ENCODE measurements at regions not wholly inside any gene's neighbourhood (a gene's known extent, or its start where the extent isn't known, plus 50 kb on each side); places are given as distances from the start of the nearest gene placed in this dataset.

DNA sequence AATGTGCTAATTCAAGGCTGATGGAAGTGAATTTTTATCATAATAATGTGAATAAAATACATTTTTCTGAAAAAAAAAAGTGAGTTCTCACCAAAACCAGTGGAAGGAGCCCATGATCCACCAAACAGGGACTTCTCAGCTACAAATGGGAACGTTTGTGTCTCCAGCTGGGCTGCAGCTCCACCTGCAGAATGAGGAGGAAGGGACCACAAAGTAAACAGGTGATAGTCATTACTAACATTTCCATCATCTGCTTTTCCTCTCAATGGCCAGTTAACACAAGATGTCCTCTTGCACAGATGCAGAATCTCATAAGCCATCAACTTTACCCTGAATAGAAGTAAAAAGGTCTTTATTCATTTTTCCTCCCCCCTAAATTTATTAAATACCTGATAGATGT lies 246.2 kb downstream of the MRPL39 start:
- Histone ChIP-seq H3K36me3 (ENCODE audit: insufficient read depth, low read length) (no peaks in the 10 kb centered on the region), H3K9me3 (ENCODE audit: insufficient read depth, low read depth, low read length) (no peaks in the 10 kb centered on the region), H3K27ac (ENCODE audit: low read depth, low read length) (no peak overlapping the region), H3K27me3 (ENCODE audit: insufficient read depth, low read length) (no peaks in the 10 kb centered on the region), H3K4me1 (ENCODE audit: insufficient read depth, low read length) (no peaks in the 10 kb centered on the region), H3K9ac (ENCODE audit: low read depth, low read length) (no peak overlapping the region), H3K4me3 (ENCODE audit: low read length) (no peak overlapping the region)
- 39% methylated on average over 1 of the region's 1 CpG for WGBS

DNA sequence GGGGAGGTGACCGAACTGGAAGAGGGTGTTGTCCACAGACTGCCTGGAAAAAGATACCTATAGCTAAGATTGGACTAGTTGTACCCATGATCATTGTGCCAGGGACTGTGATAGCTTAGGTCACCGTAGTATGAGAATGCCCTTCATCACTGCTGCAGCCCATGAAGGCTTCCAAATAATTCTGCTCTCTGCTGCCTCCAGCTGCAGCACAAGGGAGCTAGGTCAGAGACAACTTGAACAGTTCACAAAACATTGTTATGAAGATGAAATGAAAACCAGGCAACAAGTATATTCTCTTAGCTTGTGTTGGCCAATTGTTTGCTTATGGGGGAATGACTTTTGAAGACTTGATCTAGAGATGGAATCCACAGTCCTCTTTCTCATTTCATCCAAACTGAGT lies 246.7 kb downstream of the MRPL39 start:
- no peaks in the 10 kb centered on the region for H3K4me1 ChIP-seq (ENCODE audit: insufficient read depth, low read length)
- no peak overlapping the region for H3K4me3 ChIP-seq (ENCODE audit: low read length)
- H3K9me3 ChIP-seq (ENCODE audit: insufficient read depth, low read depth, low read length) = no peaks in the 10 kb centered on the region
- H3K27me3 ChIP-seq (ENCODE audit: insufficient read depth, low read length) = no peaks in the 10 kb centered on the region
- H3K9ac ChIP-seq (ENCODE audit: low read depth, low read length) = no peak overlapping the region
- no peaks in the 10 kb centered on the region for H3K36me3 ChIP-seq (ENCODE audit: insufficient read depth, low read length)
- H3K27ac ChIP-seq (ENCODE audit: low read depth, low read length) = no peak overlapping the region
- WGBS = 88% methylated on average over 2 of the region's 2 CpGs

DNA sequence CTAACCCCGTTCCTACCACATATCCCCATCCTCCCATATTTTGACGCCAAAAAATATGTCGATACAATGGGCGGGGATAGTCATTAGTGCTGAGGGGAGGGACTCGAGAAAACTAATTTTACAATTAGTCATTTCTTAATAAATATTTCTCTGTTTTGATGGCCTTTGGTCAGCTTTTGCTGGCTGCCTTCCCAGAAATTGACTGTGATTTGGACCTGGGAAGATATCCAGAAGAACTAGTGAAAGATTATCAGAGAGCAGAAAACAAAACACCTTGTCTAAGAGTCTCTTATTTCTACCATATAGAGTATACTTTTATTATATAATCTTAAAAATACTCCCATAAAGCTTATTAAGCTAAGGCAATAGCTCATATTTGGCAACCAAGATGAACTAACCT lies 247.6 kb downstream of the MRPL39 start:
- WGBS = 98% methylated on average over 4 of the region's 5 CpGs
- H3K4me3 ChIP-seq (ENCODE audit: low read length) = no peak overlapping the region
- H3K9me3 ChIP-seq (ENCODE audit: insufficient read depth, low read depth, low read length) = no peaks in the 10 kb centered on the region
- no peak overlapping the region for H3K27ac ChIP-seq (ENCODE audit: low read depth, low read length)
- H3K36me3 ChIP-seq (ENCODE audit: insufficient read depth, low read length) = no peaks in the 10 kb centered on the region
- no peaks in the 10 kb centered on the region for H3K27me3 ChIP-seq (ENCODE audit: insufficient read depth, low read length)
- H3K4me1 ChIP-seq (ENCODE audit: insufficient read depth, low read length) = no peaks in the 10 kb centered on the region
- H3K9ac ChIP-seq (ENCODE audit: low read depth, low read length) = no peak overlapping the region

DNA sequence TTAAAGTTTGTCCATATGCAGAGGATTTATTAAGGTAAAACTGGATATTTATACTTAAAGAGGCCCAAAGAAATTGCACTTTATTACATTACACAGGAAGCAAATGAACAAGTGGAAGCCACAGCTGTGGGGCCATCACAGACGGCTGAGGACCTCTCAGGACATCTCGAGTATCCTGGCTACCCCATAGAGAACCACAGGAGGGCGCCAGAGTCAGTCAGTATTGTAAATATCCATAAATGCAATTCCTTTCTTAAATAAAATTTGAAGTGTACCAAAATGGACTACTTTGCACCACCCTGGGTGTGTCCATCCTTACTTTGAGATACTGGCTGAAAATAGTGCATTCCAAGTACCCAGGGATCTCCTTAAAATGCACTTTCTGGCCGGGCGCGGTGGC lies 257.2 kb downstream of the MRPL39 start:
- Histone ChIP-seq H3K9ac (ENCODE audit: low read depth, low read length) (no peak overlapping the region), H3K4me1 (ENCODE audit: insufficient read depth, low read length) (no peaks in the 10 kb centered on the region), H3K27ac (ENCODE audit: low read depth, low read length) (no peak overlapping the region), H3K4me3 (ENCODE audit: low read length) (no peak overlapping the region), H3K27me3 (ENCODE audit: insufficient read depth, low read length) (no peaks in the 10 kb centered on the region), H3K9me3 (ENCODE audit: insufficient read depth, low read depth, low read length) (no peaks in the 10 kb centered on the region), H3K36me3 (ENCODE audit: insufficient read depth, low read length) (no peaks in the 10 kb centered on the region)
- 83% methylated on average over 5 of the region's 6 CpGs for WGBS

DNA sequence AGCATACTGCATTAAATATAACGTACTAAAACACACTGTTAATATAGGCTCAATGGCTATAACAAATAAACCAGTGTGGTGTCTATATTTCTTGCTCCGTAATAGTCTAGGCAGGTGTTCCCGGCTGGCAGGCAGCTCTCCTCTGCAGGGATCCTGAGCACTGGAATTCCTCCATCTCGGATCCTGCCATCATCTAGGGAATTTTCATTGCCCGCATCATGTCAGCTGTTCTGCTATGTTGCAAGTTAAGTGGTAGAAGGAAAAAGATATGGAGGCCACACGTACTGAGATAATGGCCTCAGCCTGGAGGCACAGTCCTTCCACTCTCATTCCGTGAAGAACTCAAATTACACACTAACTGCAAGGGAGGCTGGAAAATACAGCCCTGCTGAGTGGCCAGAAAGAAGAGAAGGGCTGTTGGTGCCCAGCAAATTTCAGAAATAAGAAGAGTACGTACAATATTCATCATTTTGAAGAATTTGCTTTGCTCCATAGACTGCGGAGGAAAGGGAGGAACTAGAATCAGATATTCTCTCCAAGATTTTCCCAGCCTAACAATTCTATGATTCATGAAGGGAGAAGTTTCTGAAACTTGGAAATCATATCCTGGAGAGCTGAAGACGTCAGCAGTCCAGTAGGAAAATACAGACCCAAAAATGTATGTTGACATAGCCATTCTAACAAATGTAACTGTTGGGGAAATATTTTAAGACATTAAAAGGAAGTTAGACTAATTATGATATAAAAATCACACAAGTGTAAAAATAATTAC lies 263.3 kb downstream of the MRPL39 start:
- no peaks in the 10 kb centered on the region for H3K27me3 ChIP-seq (ENCODE audit: insufficient read depth, low read length)
- WGBS = 95% methylated on average over 10 of the region's 10 CpGs
- H3K27ac ChIP-seq (ENCODE audit: low read depth, low read length) = no peak overlapping the region
- no peak overlapping the region for H3K4me3 ChIP-seq (ENCODE audit: low read length)
- no peaks in the 10 kb centered on the region for H3K9me3 ChIP-seq (ENCODE audit: insufficient read depth, low read depth, low read length)
- no peaks in the 10 kb centered on the region for H3K36me3 ChIP-seq (ENCODE audit: insufficient read depth, low read length)
- no peak overlapping the region for H3K9ac ChIP-seq (ENCODE audit: low read depth, low read length)
- peaks cover 27% of the 10 kb centered on the region for H3K4me1 ChIP-seq (ENCODE audit: insufficient read depth, low read length)

DNA sequence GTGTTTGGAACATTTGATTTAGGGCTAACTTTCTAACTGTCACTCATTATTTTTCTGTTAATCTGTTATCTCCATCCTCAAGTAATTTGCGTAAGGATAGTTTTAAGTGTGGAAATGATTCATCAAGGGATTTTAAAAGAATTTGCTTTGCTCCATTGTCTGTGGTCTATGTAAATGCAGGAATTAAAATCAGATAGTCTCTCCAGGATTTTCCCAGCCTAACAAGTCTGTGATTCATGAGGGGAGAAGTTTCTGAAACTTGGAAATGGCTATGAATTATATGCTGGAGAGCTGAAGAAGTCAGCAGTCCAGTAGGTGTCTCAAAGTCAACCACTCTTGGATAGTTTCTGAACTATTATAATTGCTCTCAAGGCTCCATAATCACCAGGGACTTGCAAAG lies 264.5 kb downstream of the MRPL39 start:
- Histone ChIP-seq H3K27me3 (ENCODE audit: insufficient read depth, low read length) (no peaks in the 10 kb centered on the region), H3K4me1 (ENCODE audit: insufficient read depth, low read length) (peaks cover 38% of the 10 kb centered on the region), H3K27ac (ENCODE audit: low read depth, low read length) (no peak overlapping the region), H3K36me3 (ENCODE audit: insufficient read depth, low read length) (no peaks in the 10 kb centered on the region), H3K9ac (ENCODE audit: low read depth, low read length) (no peak overlapping the region), H3K4me3 (ENCODE audit: low read length) (no peak overlapping the region), H3K9me3 (ENCODE audit: insufficient read depth, low read depth, low read length) (no peaks in the 10 kb centered on the region)
- 79% methylated on average over 1 of the region's 1 CpG for WGBS

DNA sequence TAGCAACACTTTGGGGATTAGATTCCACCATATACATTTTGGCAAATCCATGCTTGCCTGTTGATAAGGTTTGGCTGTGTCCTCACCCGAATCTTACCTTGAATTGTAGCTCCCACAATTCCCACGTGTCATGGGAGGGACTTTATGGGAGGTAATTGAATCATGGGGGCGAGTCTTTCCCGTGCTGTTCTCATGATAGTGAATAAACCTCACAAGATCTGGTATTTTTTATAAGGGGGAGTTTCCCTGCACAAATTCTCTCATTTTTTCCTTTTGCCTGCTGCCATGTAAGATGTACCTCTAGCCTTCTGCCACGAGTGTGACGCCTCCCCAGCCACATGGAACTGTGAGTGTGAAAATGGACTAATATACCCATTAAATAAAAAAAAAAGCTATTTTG lies 265.3 kb downstream of the MRPL39 start:
- Histone ChIP-seq H3K4me3 (ENCODE audit: low read length) (no peak overlapping the region), H3K9me3 (ENCODE audit: insufficient read depth, low read depth, low read length) (no peaks in the 10 kb centered on the region), H3K4me1 (ENCODE audit: insufficient read depth, low read length) (peaks cover 40% of the 10 kb centered on the region), H3K27me3 (ENCODE audit: insufficient read depth, low read length) (no peaks in the 10 kb centered on the region), H3K36me3 (ENCODE audit: insufficient read depth, low read length) (no peaks in the 10 kb centered on the region), H3K27ac (ENCODE audit: low read depth, low read length) (no peak overlapping the region), H3K9ac (ENCODE audit: low read depth, low read length) (no peak overlapping the region)
- 100% methylated on average over 4 of the region's 6 CpGs for WGBS

DNA sequence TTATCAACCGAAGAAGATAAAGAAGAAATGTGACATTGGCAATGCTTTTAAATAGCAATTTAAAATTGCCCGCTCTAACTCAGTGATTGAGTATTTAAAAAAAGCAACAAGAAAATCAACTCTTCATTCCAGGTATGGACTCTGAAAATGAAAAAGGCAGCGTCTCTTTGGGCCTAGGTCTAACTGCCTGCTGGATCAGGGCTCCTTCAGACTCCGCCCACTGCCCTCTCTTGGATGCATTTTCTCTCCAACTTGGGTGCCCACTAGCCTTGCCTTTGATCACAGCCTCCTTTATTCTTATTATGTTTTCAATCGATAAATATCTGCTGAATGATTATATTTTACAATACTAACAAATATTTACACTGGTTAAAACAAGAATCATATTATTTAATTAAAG lies 268.9 kb downstream of the MRPL39 start:
- H3K4me3 ChIP-seq (ENCODE audit: low read length) = no peak overlapping the region
- H3K4me1 ChIP-seq (ENCODE audit: insufficient read depth, low read length) = peaks cover 40% of the 10 kb centered on the region
- H3K27me3 ChIP-seq (ENCODE audit: insufficient read depth, low read length) = no peaks in the 10 kb centered on the region
- WGBS = 92% methylated on average over 4 of the region's 5 CpGs
- H3K36me3 ChIP-seq (ENCODE audit: insufficient read depth, low read length) = no peaks in the 10 kb centered on the region
- no peak overlapping the region for H3K9ac ChIP-seq (ENCODE audit: low read depth, low read length)
- H3K27ac ChIP-seq (ENCODE audit: low read depth, low read length) = no peak overlapping the region
- no peaks in the 10 kb centered on the region for H3K9me3 ChIP-seq (ENCODE audit: insufficient read depth, low read depth, low read length)

DNA sequence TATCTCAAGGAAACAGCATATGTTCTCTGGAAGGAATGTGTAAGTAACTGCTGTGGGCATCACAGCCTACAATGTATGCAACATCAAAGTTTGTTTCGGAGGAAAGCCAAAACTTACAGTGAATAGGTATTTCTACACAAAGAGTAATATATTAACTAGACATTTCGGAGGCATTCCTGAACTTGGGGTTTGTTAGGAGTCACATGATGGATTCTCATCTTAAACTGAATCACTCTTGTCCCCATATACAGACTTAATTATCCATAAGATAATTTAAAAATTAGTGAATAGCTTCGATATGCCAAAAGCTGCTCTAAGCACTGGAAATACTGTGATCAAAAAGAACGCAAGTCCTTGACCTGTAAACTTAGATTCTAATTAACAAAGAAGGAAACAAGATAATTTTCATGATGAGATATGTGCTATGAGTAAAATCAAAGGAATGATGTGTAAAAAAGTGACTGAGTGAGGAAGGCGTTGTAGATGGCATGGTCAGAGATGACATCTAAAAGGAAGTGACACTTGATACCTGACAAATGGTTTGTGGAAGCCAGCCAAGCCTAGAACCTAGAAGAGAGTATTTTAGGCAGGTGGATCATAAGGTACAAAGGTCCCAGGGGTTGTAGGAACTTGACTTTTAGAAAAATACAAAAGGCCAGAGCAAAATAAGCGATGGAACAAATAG lies 273.1 kb downstream of the MRPL39 start:
- Histone ChIP-seq H3K27me3 (ENCODE audit: insufficient read depth, low read length) (no peaks in the 10 kb centered on the region), H3K4me3 (ENCODE audit: low read length) (no peak overlapping the region), H3K27ac (ENCODE audit: low read depth, low read length) (no peak overlapping the region), H3K36me3 (ENCODE audit: insufficient read depth, low read length) (no peaks in the 10 kb centered on the region), H3K9me3 (ENCODE audit: insufficient read depth, low read depth, low read length) (no peaks in the 10 kb centered on the region), H3K4me1 (ENCODE audit: insufficient read depth, low read length) (peaks cover 36% of the 10 kb centered on the region), H3K9ac (ENCODE audit: low read depth, low read length) (no peak overlapping the region)
- 97% methylated on average over 4 of the region's 6 CpGs for WGBS

DNA sequence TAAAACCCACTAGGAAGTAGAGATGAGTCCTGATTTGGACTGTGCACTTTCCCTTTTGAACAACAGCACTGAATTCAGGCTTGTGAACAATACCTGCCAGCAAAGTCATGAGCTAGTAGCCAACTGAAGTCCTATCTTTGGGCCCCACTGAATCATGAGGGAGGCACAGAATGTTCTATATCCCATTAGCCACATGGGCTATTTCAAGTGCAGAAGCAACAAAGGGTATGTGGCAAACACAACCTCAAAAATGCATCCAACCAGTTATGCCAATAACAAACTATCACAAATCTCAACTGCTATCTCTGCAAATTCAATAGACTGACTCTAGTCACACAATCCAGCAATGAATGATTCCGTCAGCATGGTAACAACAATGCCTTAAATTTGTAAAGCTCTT lies 276.0 kb downstream of the MRPL39 start:
- Histone ChIP-seq H3K9me3 (ENCODE audit: insufficient read depth, low read depth, low read length) (no peaks in the 10 kb centered on the region), H3K27me3 (ENCODE audit: insufficient read depth, low read length) (no peaks in the 10 kb centered on the region), H3K36me3 (ENCODE audit: insufficient read depth, low read length) (no peaks in the 10 kb centered on the region), H3K4me1 (ENCODE audit: insufficient read depth, low read length) (peaks cover 28% of the 10 kb centered on the region), H3K4me3 (ENCODE audit: low read length) (no peak overlapping the region), H3K27ac (ENCODE audit: low read depth, low read length) (no peak overlapping the region), H3K9ac (ENCODE audit: low read depth, low read length) (no peak overlapping the region)
- 100% methylated on average over 1 of the region's 1 CpG for WGBS

DNA sequence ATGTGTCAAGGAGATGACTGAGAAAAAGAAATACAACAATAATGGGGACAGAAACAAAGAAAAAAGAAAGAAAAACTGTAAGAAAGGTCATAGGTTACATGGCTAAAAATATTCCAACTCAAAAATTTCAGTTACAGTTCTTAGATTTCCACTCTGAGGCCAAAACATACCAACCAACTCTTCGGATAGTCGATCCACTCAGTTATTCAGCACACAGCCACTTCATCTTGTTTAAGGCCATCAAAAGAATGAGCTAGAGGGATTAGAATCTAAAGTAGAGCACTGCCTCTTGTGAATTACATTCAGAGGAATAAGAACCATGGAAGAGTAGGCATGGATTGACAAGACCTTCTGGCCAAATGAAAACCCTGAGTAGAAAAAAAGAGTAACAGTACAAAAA lies 277.0 kb downstream of the MRPL39 start:
- WGBS = 100% methylated on average over 2 of the region's 2 CpGs
- Histone ChIP-seq H3K9me3 (ENCODE audit: insufficient read depth, low read depth, low read length) (no peaks in the 10 kb centered on the region), H3K27ac (ENCODE audit: low read depth, low read length) (no peak overlapping the region), H3K4me1 (ENCODE audit: insufficient read depth, low read length) (peaks cover 28% of the 10 kb centered on the region), H3K4me3 (ENCODE audit: low read length) (no peak overlapping the region), H3K27me3 (ENCODE audit: insufficient read depth, low read length) (no peaks in the 10 kb centered on the region), H3K9ac (ENCODE audit: low read depth, low read length) (no peak overlapping the region), H3K36me3 (ENCODE audit: insufficient read depth, low read length) (no peaks in the 10 kb centered on the region)

Measured in HUES64 (cell line).